GM19438 (cell line): ENCODE measurements at regions not wholly inside any gene's neighbourhood (a gene's known extent, or its start where the extent isn't known, plus 50 kb on each side); places are given as distances from the start of the nearest gene placed in this dataset.

Experiments
- ATAC-seq: cut with Tn5 transposase; IDR thresholded peaks from one replicate; pipeline ENCODE4 v1.9.1; 2021; ENCODE audit warnings: low read depth; ENCODE audit not compliant: unreplicated experiment

GRCh38 chr20:24283186-24283585 lies 186.2 kb upstream of the SYNDIG1 start:
- ATAC-seq: no peak

GRCh38 chr20:24277196-24277595 lies 192.2 kb upstream of the SYNDIG1 start:
- ATAC-seq: no peak

- ATAC-seq: no peak
These were observed 193.3 kb upstream of the SYNDIG1 start for GRCh38 chr20:24275946-24276705.

- ATAC-seq: no peak
These were observed 196.2 kb upstream of the SYNDIG1 start for GRCh38 chr20:24273251-24273650.

GRCh38 chr20:24261351-24261750 lies 208.1 kb upstream of the SYNDIG1 start:
- ATAC-seq: no peak

GRCh38 chr20:24257171-24257570 lies 212.3 kb upstream of the SYNDIG1 start:
- no peak for ATAC-seq

GRCh38 chr20:24256307-24256706 lies 213.1 kb upstream of the SYNDIG1 start:
- no peak for ATAC-seq

- ATAC-seq: no peak
These were observed 214.9 kb upstream of the SYNDIG1 start for GRCh38 chr20:24254480-24254879.

GRCh38 chr20:24253321-24253720 lies 216.1 kb upstream of the SYNDIG1 start:
- ATAC-seq: no peak

- no peak for ATAC-seq
These were observed 224.3 kb upstream of the SYNDIG1 start for GRCh38 chr20:24245094-24245493.

GRCh38 chr20:24242763-24243162 lies 226.7 kb upstream of the SYNDIG1 start:
- ATAC-seq: no peak

GRCh38 chr20:24241466-24241865 lies 228.0 kb upstream of the SYNDIG1 start:
- no peak for ATAC-seq

GRCh38 chr20:24236963-24237362 lies 232.5 kb upstream of the SYNDIG1 start:
- ATAC-seq: no peak

- no peak for ATAC-seq
These were observed 233.2 kb upstream of the SYNDIG1 start for GRCh38 chr20:24236201-24236600.

GRCh38 chr20:24235296-24236175 lies 233.9 kb upstream of the SYNDIG1 start:
- no peak for ATAC-seq

- ATAC-seq: no peak
These were observed 239.0 kb upstream of the GGTLC1 start for GRCh38 chr20:24227600-24227999.

GRCh38 chr20:24212494-24212893 lies 223.9 kb upstream of the GGTLC1 start:
- no peak for ATAC-seq

- ATAC-seq: no peak
These were observed 223.4 kb upstream of the GGTLC1 start for GRCh38 chr20:24211972-24212371.

GRCh38 chr20:24210356-24210755 lies 221.8 kb upstream of the GGTLC1 start:
- no peak for ATAC-seq

GRCh38 chr20:24208652-24209051 lies 220.1 kb upstream of the GGTLC1 start:
- ATAC-seq: no peak

- no peak for ATAC-seq
These were observed 219.3 kb upstream of the GGTLC1 start for GRCh38 chr20:24207803-24208300.

GRCh38 chr20:24206995-24207394 lies 218.4 kb upstream of the GGTLC1 start:
- no peak for ATAC-seq
